NCI-H2196 treated with DMSO at 0.1 percent for 48 hours (cell line): ENCODE measurements at regions not wholly inside any gene's neighbourhood (a gene's known extent, or its start where the extent isn't known, plus 50 kb on each side); places are given as distances from the start of the nearest gene placed in this dataset.
"Not testable (repeated sequence)": the region's sequence is repeated elsewhere in the genome, so short reads cannot be mapped to it uniquely, and the experiment has no call there.

Source experiments
- DNase-seq: peaks from one replicate; lab custom pipeline; 2025; ENCODE audit not compliant: unreplicated experiment; lab: John Stamatoyannopoulos, UW

DNA sequence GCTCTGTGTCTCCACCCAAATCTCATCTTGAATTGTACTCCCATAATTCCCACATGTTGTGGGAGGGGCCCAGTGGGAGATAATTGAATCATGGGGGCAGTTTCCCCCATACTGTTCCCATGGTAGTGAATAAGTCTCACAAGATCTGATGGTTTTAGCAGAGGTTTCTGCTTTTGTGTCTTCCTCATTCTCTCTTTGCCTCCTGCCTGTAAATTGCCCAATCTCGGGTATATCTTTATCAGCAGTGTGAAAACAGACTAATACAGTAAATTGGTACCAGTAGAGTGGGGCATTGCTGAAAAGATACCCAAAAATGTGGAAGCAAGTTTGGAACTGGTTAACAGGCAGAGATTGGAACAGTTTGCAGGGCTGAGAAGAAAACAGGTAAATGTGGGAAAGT is 278.1 kb upstream of the PCDH9 start:
- not testable (repeated sequence) for DNase-seq

DNA sequence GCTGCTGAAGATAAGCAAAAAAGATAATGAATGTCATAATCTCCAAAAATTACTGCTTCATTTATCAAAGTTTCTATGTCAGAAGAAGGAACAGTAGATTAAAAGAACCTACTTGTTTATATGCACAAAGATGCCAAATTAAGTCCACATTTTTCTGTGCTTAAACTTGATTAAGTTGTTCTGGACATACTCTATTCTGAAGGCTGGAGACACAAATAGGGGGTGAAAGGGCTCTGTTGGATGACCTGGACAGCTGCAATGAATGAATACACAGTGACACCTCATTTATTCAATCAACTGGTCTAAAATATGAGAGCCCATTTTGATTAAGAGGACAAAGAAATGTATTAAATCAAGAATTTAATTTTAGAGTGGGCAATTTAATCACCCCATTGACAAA is 276.3 kb upstream of the PCDH9 start:
- DNase-seq = no peak

- no peak for DNase-seq
These were observed 275.2 kb upstream of the PCDH9 start for GRCh38 chr13:67505376-67505775.

GRCh38 chr13:67498948-67499347 is 268.8 kb upstream of the PCDH9 start:
- DNase-seq = no peak

DNA sequence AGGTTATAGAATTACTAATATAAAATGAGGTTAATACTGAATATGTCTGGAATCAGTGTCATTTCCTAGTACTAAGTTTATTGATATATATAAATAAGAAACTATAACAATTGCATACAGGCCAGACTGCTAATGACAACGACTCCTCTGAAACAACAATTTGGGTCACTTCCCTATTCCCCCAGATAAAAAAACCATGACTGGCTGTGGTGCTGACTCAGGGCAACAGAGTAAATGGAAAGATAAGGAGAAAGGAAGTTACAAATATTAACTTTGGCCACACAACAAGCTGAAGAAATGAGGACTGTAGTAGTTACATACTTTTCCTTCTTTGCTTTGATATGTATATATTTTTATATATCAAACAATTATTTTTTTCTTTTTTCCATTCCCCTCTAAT is 263.7 kb upstream of the PCDH9 start:
- no peak for DNase-seq

DNA sequence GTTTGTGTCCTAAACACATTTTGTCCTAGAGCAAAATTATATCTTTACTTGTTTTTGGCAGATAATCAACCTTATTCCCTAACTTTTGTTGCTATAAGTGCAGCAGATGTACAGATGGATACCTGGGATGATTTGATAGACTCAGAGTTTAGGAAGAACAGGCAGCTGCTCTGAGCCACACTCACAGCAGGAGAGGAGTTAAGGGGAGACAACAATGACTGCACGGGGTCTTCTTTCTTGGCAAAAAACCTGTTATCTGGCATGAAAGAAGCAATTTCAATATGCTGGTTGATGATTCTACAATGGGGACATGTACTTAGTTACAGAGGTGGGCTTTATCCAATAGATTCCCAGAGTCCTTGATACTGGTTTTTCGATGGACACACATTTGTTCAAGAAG is 258.9 kb upstream of the PCDH9 start:
- DNase-seq = no peak

- no peak for DNase-seq
These were observed 251.3 kb upstream of the PCDH9 start for GRCh38 chr13:67481445-67481844.

GRCh38 chr13:67474115-67474514 is 244.0 kb upstream of the PCDH9 start:
- DNase-seq = no peak

DNA sequence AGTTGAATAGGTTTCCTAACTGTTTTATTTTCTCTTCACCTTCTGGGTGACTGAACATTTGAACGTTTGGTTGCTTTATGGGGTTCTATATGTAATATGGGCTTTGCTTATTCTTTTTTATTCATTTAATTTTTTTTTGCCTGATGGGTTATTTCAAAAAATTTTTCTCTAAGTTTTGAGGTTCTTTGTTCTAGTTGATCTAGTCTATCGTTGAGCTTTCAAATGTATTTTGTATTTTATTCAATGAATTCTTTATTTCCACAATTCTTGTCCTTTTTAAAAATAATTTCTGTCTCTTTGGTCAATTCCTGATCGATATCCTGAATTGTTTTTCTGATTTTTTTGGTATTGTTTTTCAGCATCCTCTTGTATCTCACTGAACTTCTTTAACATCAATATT is 239.5 kb upstream of the PCDH9 start:
- DNase-seq = no peak

DNA sequence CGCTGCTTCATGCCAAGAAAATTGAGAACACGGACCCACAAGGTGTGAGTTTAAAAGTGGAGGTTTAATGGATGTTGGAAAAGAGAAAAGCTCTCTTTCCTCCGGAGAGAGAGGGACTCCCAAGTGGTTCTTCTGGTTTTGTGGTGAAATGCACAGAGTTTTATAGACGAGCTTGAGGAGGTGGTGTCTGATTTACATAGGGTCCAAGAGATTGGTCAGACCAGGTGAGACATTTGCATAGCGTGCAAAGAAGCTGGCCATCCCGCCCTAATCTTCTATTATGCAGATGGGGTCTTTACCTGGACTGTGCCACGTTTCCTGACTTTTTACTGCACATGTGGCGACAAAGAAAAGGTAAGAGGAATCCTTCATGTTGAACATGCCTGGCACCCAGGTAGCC is 236.4 kb upstream of the PCDH9 start:
- DNase-seq = no peak

DNA sequence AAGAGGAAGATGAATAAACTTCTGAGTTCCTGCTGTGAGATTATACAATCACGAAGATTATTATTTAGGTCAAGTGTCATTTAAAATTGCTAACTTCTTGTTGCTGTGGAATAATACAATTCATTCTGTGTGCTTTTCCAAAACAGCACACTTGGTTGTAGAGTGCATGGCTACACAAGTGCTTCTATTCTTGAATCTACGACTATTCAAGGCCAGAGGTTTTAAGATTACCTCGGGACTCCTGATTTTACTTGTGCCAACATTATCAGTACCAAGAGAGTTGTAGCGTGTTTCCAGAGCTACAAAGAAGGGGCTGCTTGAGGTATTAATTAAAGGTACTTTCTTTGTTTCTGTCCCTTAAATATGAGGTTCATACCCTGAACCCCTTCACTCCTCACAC is 234.0 kb upstream of the PCDH9 start:
- no peak for DNase-seq

DNA sequence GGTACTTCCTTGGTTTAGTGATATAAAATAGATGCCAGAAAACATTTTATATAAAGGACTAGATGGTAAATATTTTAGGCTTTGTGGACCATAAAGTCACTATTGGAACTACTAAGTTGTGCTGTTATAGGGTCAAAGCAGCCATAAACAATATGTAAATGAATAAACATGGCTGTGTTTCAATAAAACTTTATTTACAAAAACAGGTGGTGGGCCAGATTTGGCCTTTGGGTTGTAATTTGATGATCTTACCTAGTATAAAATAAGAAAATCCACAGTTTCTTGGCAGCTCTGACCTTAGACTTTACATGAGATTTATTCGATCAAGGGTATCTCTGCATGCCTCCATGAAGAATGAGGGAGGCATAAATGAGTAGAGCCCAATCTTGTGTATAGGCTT is 232.0 kb upstream of the PCDH9 start:
- no peak for DNase-seq

DNA sequence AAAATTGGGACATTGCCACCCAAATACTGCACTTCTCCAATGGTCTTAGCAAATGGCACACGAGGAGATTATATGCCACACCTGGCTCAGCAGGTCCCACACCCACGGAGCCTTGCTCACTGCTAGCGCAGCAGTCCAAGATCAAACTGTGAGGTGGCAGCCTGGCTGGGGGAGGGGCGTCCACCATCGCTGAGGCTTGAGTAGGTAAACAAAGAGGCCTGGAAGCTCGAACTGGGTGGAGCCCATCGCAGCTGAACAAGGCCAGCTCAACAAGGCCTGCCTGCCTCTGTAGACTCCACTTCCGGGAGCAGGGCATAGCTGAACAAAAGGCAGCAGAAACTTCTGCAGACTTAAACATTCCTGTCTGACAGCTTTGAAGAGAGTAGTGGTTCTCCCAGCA is 222.4 kb upstream of the PCDH9 start:
- DNase-seq = not testable (repeated sequence)

GRCh38 chr13:67445436-67445835 is 215.3 kb upstream of the PCDH9 start:
- no peak for DNase-seq

GRCh38 chr13:67443923-67444322 is 213.8 kb upstream of the PCDH9 start:
- no peak for DNase-seq

DNA sequence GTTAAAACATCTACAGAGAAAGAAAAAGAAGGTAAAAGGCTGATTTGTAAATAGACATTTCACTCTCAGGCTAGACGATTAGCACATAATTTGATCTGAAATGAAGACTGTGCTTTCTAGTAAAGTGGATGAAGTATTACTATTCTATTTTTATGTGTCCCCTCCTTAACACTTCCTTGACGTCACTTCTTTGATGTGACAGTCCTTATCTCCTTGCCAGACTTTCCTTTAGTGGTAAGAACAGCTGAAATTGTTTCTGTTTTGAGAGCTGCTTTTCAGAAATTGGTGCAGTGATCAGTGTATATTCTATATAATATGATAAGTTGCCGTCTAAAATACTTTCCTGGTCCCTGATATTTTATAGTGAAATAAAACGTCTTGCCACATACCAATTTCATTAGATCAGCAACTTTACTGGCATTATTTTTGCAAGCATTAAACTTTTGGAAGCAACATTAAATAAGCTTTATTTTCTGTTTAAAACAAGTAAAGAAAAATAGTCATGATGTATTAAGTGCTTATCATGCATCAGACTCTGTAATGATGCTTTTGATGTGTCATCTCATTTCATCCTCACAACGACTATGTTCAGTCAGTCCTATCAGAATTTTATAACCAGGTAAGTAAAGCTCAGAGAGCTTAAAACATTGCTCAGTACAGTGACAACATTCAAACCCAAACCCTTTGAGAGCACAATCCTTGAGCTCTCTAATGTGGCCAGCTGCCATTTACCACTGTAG is 210.3 kb upstream of the PCDH9 start:
- no peak for DNase-seq

DNA sequence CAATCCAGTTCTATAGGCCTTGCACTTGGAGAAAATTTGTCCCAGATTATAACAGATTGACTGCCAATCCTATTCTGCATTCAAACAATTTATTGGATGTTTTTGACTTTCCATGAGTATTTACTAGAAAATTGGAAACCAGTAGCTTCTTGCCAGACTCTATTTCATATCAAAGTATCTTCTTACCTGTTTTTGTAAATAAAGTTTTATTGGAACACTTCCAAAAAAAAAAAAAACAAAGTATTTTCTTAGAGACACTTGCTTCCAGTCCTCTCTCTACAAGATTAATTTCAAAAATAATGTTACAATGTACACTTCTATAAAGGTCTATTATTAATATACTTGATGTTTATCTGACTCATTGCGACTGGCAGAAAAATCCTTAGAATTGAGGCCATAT is 209.2 kb upstream of the PCDH9 start:
- DNase-seq = no peak

- DNase-seq = no peak
These were observed 208.3 kb upstream of the PCDH9 start for GRCh38 chr13:67438465-67438864.

- no peak for DNase-seq
These were observed 207.1 kb upstream of the PCDH9 start for GRCh38 chr13:67437244-67437643.

DNA sequence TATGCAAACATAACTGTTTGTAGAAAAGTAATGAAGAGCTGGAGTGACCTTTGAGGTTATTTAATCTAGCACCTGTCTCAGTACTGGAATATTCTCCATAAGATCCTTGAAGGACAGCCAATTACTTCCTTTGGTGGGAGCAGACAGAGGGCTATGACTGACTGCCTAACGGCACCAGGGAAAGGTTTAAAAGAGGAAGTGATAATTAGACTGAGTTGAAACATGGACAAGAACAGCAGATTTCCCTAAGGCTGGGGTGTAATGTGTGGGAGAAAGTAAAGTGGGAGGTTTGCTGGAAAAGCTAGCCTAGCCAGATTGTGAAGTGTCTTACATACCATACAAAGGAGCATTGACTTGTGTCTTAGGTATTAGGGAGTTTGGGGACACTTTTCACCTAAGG is 191.3 kb upstream of the PCDH9 start:
- no peak for DNase-seq

- DNase-seq = no peak
These were observed 186.2 kb upstream of the PCDH9 start for GRCh38 chr13:67416047-67416925.

GRCh38 chr13:67410645-67411044 is 180.5 kb upstream of the PCDH9 start:
- no peak for DNase-seq
